HG03139 (cell line): ENCODE measurements at regions not wholly inside any gene's neighbourhood (a gene's known extent, or its start where the extent isn't known, plus 50 kb on each side); places are given as distances from the start of the nearest gene placed in this dataset.

Experiments used
- ATAC-seq: cut with Tn5 transposase; IDR thresholded peaks from one replicate; pipeline ENCODE4 v1.9.1; 2021; ENCODE audit not compliant: unreplicated experiment

- ATAC-seq: no peak
Observed at GRCh38 chr7:10083766-10084165, 889.9 kb upstream of the PHF14 start.

GRCh38 chr7:10085231-10085630 is 888.4 kb upstream of the PHF14 start:
- ATAC-seq: no peak

- ATAC-seq: no peak
Observed at GRCh38 chr7:10100572-10100971, 873.1 kb upstream of the PHF14 start.

- ATAC-seq: no peak
Observed at GRCh38 chr7:10101351-10101750, 872.3 kb upstream of the PHF14 start.

GRCh38 chr7:10104292-10104691 is 869.4 kb upstream of the PHF14 start:
- no peak for ATAC-seq

- ATAC-seq: no peak
Observed at GRCh38 chr7:10106609-10107008, 867.1 kb upstream of the PHF14 start.

- no peak for ATAC-seq
Observed at GRCh38 chr7:10116511-10116910, 857.2 kb upstream of the PHF14 start.

- no peak for ATAC-seq
Observed at GRCh38 chr7:10117815-10118214, 855.9 kb upstream of the PHF14 start.

GRCh38 chr7:10120936-10121335 is 852.7 kb upstream of the PHF14 start:
- ATAC-seq: no peak

- no peak for ATAC-seq
Observed at GRCh38 chr7:10121631-10122030, 852.0 kb upstream of the PHF14 start.

- ATAC-seq: no peak
Observed at GRCh38 chr7:10122551-10123100, 851.0 kb upstream of the PHF14 start.

- no peak for ATAC-seq
Observed at GRCh38 chr7:10128748-10129147, 844.9 kb upstream of the PHF14 start.

GRCh38 chr7:10138087-10138854 is 835.4 kb upstream of the PHF14 start:
- no peak for ATAC-seq

GRCh38 chr7:10146271-10146670 is 827.4 kb upstream of the PHF14 start:
- ATAC-seq: no peak

- no peak for ATAC-seq
Observed at GRCh38 chr7:10156972-10157371, 816.7 kb upstream of the PHF14 start.

- ATAC-seq: no peak
Observed at GRCh38 chr7:10181996-10182395, 791.7 kb upstream of the PHF14 start.

GRCh38 chr7:10192074-10192473 is 781.6 kb upstream of the PHF14 start:
- ATAC-seq: no peak

- ATAC-seq: no peak
Observed at GRCh38 chr7:10205696-10206095, 768.0 kb upstream of the PHF14 start.

- ATAC-seq: no peak
Observed at GRCh38 chr7:10210000-10210399, 763.7 kb upstream of the PHF14 start.

- ATAC-seq: no peak
Observed at GRCh38 chr7:10211016-10211415, 762.7 kb upstream of the PHF14 start.

- ATAC-seq: no peak
Observed at GRCh38 chr7:10211861-10212260, 761.8 kb upstream of the PHF14 start.

- no peak for ATAC-seq
Observed at GRCh38 chr7:10212649-10213048, 761.0 kb upstream of the PHF14 start.

- ATAC-seq: no peak
Observed at GRCh38 chr7:10216462-10216861, 757.2 kb upstream of the PHF14 start.
